Peyer's patch (tissue), 4 donors: ENCODE measurements at regions not wholly inside any gene's neighbourhood (a gene's known extent, or its start where the extent isn't known, plus 50 kb on each side); places are given as distances from the start of the nearest gene placed in this dataset.

Source experiments
- DNase-seq, 3 donors: peaks; one replicate each; pipeline ENCODE4 v3.0.0-alpha.2; 2017 to 2019
- H3K27ac ChIP-seq, 4 donors: fragments of 200-600 bp; sonication (generic); one replicate each; pipeline ENCODE4 v1.5.1; 2016 to 2019
- H3K27me3 ChIP-seq, 2 donors: fragments of 200-600 bp; sonication (generic); one replicate each; pipeline ENCODE4 v1.5.1; 2019
- H3K36me3 ChIP-seq, 3 donors: fragments of 200-600 bp; sonication (generic); one replicate each; pipeline ENCODE4 v1.5.1; 2016 to 2019
- H3K4me1 ChIP-seq, 4 donors: fragments of 200-600 bp; sonication (generic); one replicate each; pipeline ENCODE4 v1.5.1; 2016 to 2019
- H3K4me3 ChIP-seq, 4 donors: fragments of 200-600 bp; sonication (generic); 1 replicate in 3 of 4; 2 replicates in 1 of 4; pipeline ENCODE4 v1.5.1; 2016 to 2019; ENCODE audit warnings: mild to moderate bottlenecking in 1 of 4
- H3K9me3 ChIP-seq, 4 donors: fragments of 200-600 bp; sonication (generic); one replicate each; pipeline ENCODE4 v1.5.1; 2016 to 2019; ENCODE audit warnings: mild to moderate bottlenecking in 1 of 4
- POLR2A ChIP-seq, 2 donors: fragments of 450-650 bp; IDR thresholded peaks; one replicate each; pipeline ENCODE4 v1.5.1; 2017; ENCODE audit warnings: antibody characterized with exemption in 2 of 2, mild to moderate bottlenecking in 2 of 2, moderate library complexity in 2 of 2
- TF ChIP-seq, protein P1 (sequence below), 6 experiments: fragments of 450-650 bp in 4 of 6; fragments of 200-600 bp in 2 of 6; sonication (generic) in 1 of 6; IDR thresholded peaks; one replicate each; pipeline ENCODE4 v1.5.1; 2017 to 2019; ENCODE audit warnings: antibody characterized with exemption in 6 of 6, mild to moderate bottlenecking in 3 of 6, moderate library complexity in 1 of 6

DNA sequence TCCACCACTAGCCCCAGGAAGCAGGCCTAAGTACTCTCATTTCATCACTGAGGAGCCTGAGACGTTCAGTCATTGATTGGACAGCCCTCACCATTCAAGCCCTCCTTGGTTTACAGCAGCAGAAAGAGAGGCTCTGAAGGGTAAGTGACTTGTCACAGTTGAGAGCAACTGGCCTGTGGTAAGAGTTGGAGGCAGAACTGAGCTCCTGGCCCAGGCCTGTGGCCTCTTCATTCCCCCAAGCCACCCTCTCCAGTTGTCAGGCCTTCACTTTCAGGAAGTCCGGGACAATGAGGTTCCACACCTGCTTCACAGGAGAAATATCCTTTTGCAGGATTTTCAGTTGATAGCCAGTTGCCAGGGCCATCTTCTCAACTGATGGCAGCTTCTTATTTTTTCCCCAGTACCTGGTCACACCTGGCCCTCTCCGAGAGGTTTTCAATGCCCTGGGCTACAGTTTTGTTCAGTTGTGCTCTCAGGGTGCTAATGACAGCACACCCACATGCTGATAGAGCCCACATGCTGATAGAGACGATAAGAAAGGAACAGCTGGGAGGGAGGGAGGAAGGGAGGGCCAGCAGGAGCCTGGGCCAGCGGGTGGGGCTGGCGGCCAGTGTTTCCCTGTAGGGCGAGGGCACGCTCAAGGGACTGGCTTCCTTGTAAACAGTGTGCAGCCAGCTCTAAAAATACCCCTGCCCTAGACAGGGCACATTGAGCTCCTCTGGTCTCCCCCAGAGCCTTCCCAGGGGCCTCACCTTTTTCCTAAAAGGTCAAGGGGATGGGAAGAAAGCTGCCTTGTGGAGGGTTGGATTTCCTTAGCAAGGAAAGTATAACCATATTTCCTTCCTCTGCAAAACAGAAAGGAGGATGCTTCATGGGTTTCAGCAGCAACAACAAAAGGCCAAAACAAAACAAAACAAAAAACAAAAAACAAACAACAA is 112.7 kb upstream of the JUN start:
- Histone ChIP-seq H3K36me3 (no peaks in the 10 kb centered on the region), H3K27ac (peak overlapping the region in 3 of 4 donors; percentile 64 to 82 (median 76)), H3K9me3 (no peaks in the 10 kb centered on the region), H3K4me1 (peaks cover 0 to 72% (median 21%) of the 10 kb centered on the region in 4 donors), H3K4me3 (no peak overlapping the region), H3K27me3 (no peaks in the 10 kb centered on the region)
- DNase-seq, result peak in 2 of 3 donors; percentile 87 to 88
- TF ChIP-seq, protein P1, sequence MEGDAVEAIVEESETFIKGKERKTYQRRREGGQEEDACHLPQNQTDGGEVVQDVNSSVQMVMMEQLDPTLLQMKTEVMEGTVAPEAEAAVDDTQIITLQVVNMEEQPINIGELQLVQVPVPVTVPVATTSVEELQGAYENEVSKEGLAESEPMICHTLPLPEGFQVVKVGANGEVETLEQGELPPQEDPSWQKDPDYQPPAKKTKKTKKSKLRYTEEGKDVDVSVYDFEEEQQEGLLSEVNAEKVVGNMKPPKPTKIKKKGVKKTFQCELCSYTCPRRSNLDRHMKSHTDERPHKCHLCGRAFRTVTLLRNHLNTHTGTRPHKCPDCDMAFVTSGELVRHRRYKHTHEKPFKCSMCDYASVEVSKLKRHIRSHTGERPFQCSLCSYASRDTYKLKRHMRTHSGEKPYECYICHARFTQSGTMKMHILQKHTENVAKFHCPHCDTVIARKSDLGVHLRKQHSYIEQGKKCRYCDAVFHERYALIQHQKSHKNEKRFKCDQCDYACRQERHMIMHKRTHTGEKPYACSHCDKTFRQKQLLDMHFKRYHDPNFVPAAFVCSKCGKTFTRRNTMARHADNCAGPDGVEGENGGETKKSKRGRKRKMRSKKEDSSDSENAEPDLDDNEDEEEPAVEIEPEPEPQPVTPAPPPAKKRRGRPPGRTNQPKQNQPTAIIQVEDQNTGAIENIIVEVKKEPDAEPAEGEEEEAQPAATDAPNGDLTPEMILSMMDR (IDR thresholded peaks at IDR 0.05), result peak in 1 of 6 experiments; percentile 27
- peak in 1 of 2 donors; percentile 45 for TF ChIP-seq POLR2A (IDR thresholded peaks at IDR 0.05)

DNA sequence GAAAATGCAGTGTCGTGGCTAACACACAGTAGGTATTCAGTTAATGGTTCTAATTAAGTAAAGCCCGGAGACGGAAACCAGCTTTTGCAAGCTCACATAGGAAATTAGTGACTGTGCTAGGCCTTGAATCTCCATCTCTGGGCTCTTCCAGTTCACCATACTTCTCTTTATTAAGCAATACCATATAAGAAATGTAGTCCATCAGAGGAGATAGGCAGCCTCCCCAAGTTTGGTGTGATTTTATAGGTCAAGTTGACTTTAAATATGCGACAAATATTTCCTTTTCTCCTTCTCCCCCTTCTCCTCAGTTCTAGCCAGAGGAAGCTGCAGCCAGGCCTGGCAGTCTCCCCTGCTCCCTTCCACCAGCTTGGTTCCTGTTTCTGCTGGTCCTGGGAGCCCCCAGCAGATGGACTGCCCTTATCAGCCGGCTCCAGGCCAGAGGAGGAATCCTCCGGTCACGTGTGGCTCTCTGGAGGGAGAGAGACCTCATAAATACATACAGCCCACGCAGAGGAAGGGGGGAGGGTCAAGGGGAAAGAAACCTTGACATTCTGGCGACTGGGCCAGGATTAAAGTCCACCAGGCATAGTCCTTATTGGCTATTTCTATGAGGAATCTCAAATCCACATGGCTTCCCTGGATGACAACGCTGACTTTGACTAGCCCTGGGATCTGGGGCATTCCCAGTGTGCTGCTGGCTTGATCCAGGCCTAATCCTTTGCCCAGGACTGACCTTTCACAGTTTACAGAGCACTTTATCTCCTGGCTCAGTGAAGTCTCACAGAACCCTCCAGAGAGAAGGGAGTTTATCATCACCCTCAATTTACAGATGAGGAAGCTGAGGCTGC is 115.1 kb upstream of the JUN start:
- DNase-seq, result peak in 2 of 3 donors; percentile 67 to 69
- Histone ChIP-seq H3K9me3 (no peaks in the 10 kb centered on the region), H3K27ac (peak overlapping the region; percentile 57 to 89 (median 72)), H3K36me3 (no peaks in the 10 kb centered on the region), H3K4me3 (no peak overlapping the region), H3K27me3 (no peaks in the 10 kb centered on the region), H3K4me1 (peaks cover 0 to 81% (median 21%) of the 10 kb centered on the region in 4 donors)
- TF ChIP-seq, protein P1 (IDR thresholded peaks at IDR 0.05), result no peak
- peak in 1 of 2 donors; percentile 8 for TF ChIP-seq POLR2A (IDR thresholded peaks at IDR 0.05)

DNA sequence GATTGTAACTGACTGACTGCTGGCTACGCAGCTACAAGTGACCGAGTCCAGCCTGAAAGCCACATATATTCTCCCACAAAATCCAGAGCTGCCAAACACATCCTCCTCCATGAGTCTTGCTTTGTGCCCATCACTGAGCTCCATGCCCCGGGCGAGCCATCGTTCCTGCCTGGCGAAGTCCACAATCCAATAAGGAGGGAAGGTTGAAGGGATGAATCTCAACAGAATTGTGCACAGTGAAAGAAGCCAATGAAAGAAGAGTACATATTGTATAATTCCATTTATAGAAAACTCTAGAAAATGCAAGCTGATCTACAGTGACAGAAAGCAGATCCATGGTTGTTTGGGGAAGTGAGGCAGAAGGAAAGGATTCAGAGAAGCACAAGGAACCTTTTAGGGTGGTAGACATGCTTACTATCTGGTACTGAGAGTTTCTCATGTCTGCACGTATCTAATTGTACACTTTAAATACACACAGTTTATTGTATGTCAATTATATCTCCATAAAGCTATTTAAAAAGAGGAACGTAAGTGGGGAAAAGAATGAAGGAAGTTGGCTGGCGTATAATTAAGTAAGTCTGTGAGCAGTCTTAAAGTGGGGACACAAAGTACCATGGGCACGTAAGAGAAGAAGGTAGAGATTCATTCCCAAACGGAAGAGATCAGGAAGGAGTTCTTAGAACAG is 115.9 kb upstream of the JUN start:
- Histone ChIP-seq H3K4me1 (peaks cover 0 to 74% (median 21%) of the 10 kb centered on the region in 4 donors), H3K9me3 (no peaks in the 10 kb centered on the region), H3K36me3 (no peaks in the 10 kb centered on the region), H3K4me3 (no peak overlapping the region), H3K27ac (peak overlapping the region; percentile 57 to 89 (median 72)), H3K27me3 (no peaks in the 10 kb centered on the region)
- no peak for DNase-seq
- peak in 1 of 2 donors; percentile 67 for TF ChIP-seq POLR2A (IDR thresholded peaks at IDR 0.05)
- TF ChIP-seq, protein P1 (IDR thresholded peaks at IDR 0.05), result no peak

DNA sequence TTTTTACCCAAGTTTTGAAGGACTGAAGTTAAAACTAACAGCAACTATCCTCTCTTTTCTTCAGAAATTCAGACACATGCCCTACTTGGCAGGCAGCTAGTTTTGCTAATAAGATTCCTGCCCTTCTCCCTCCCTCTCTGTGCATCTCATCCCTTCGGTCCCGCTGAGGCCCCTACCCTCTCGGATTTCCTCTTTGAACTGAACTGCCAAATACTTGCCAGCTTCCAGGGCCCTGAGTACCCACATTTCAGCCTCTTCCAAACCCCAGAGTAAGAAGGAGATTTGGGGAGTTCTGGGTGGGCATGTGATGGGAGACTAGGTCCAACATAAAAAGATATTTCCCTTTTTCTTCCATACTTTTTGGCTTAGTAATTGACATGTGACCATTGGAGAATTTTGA is 116.5 kb upstream of the JUN start:
- H3K27ac ChIP-seq, result peak overlapping the region in 3 of 4 donors; percentile 60 to 89 (median 84)
- no peaks in the 10 kb centered on the region for H3K27me3 ChIP-seq
- no peaks in the 10 kb centered on the region for H3K36me3 ChIP-seq
- no peaks in the 10 kb centered on the region for H3K9me3 ChIP-seq
- TF ChIP-seq, protein P1 (IDR thresholded peaks at IDR 0.05), result no peak
- TF ChIP-seq POLR2A (IDR thresholded peaks at IDR 0.05), result no peak
- DNase-seq, result no peak
- H3K4me1 ChIP-seq, result peaks cover 0 to 67% (median 18%) of the 10 kb centered on the region in 4 donors
- no peak overlapping the region for H3K4me3 ChIP-seq

DNA sequence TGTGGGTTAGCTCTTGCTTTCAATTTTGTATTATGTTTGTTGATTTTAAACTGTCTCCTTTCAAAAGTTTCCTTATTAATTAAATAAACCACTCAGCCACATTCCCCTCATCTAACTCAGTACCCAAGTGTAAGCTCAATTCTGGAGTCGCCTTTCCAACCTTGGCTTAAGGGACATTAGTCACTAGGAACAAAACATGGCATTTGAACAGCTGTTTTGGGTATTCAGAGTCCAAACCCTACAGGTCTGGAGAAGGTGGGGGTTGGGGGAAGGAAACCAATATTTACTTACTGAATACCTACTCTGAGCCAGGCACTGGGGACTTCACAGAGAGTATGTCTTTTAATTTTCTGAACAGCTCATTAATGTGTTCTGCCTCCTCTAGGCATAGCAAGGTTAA is 117.2 kb upstream of the JUN start:
- H3K36me3 ChIP-seq, result no peaks in the 10 kb centered on the region
- peak overlapping the region in 3 of 4 donors; percentile 60 to 89 (median 84) for H3K27ac ChIP-seq
- no peaks in the 10 kb centered on the region for H3K27me3 ChIP-seq
- H3K4me1 ChIP-seq, result peaks cover 0 to 61% (median 15%) of the 10 kb centered on the region in 4 donors
- DNase-seq, result no peak
- no peak overlapping the region for H3K4me3 ChIP-seq
- TF ChIP-seq, protein P1 (IDR thresholded peaks at IDR 0.05), result no peak
- no peak for TF ChIP-seq POLR2A (IDR thresholded peaks at IDR 0.05)
- H3K9me3 ChIP-seq, result no peaks in the 10 kb centered on the region
